ENCODE measurements at regions not wholly inside any gene's neighbourhood (a gene's known extent, or its start where the extent isn't known, plus 50 kb on each side); places are given as distances from the start of the nearest gene placed in this dataset.

GRCh38 chr21:23801292-23801691 is 1806.0 kb downstream of the MRPL39 start:
- no peak overlapping the region for H3K18ac ChIP-seq (ENCODE audit: low read depth in 1 of 2, low read length in 2 of 2)
- no peaks in the 10 kb centered on the region for H3K4me1 ChIP-seq (ENCODE audit: control insufficient read depth, insufficient read depth, low read depth, low read length)
- H3K4me2 ChIP-seq (ENCODE audit: low read length, poor library complexity, severe bottlenecking), result no peak overlapping the region
- 51% methylated on average over 4 of the region's 6 CpGs for WGBS
- H2BK12ac ChIP-seq (ENCODE audit: low read length in 2 of 2), result no peak overlapping the region
- H3K9me3 ChIP-seq (ENCODE audit: control insufficient read depth, low read length), result no peaks in the 10 kb centered on the region
- H2BK120ac ChIP-seq (ENCODE audit: low read depth, low read length), result no peak overlapping the region
- no peak overlapping the region for H3K9ac ChIP-seq (ENCODE audit: low read length)
- no peak overlapping the region for H3K4ac ChIP-seq (ENCODE audit: low read depth in 1 of 2, low read length in 2 of 2)
- no peak overlapping the region for H3K27ac ChIP-seq (ENCODE audit: low read length, poor library complexity, severe bottlenecking)
- no peak overlapping the region for H2BK15ac ChIP-seq (ENCODE audit: low read depth, poor library complexity, severe bottlenecking)
- no peak overlapping the region for H4K91ac ChIP-seq (ENCODE audit: low read length)
- no peak overlapping the region for H3K4me3 ChIP-seq (ENCODE audit: insufficient read depth in 1 of 2, low read depth in 1 of 2, low read length in 2 of 2)
- H3K23ac ChIP-seq (ENCODE audit: low read length in 2 of 2), result no peak overlapping the region
- no peak for DNase-seq
- no peak overlapping the region for H3K14ac ChIP-seq (ENCODE audit: low read length in 2 of 2)
- no peak overlapping the region for H2AFZ ChIP-seq (ENCODE audit: low read depth, low read length)
- no peaks in the 10 kb centered on the region for H3K79me1 ChIP-seq (replicated peaks; ENCODE audit: low read length, poor library complexity, severe bottlenecking)
- no peak overlapping the region for H2AK5ac ChIP-seq (ENCODE audit: low read length, severe bottlenecking)
- H3K36me3 ChIP-seq (ENCODE audit: control insufficient read depth in 1 of 2, insufficient read depth in 2 of 2, low read depth in 1 of 2, low read length in 2 of 2), result no peaks in the 10 kb centered on the region
- H3K27me3 ChIP-seq (ENCODE audit: control insufficient read depth in 1 of 2, insufficient read depth in 1 of 2, low read length in 2 of 2), result no peaks in the 10 kb centered on the region
- H4K8ac ChIP-seq (ENCODE audit: low read length), result no peak overlapping the region
- H2BK5ac ChIP-seq (ENCODE audit: low read depth, low read length, poor library complexity, severe bottlenecking), result no peak overlapping the region

DNA sequence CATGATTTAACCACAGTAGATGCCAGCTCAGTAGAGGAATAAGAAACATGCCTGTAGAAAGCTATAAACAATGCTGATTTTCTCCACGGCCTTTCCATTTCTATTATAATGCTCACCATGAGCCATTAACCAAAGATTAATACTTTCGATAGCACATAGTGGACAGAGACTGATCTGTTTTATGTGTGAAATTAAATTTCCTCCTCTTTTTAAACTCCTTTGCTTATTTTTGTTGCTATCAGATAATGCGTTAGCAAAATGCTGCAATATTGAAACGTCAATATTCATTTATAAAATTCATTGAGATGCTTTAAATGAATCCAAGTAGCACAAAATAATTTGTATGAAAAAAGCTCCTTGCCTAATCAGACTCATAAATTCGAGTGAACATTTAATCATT is 1807.9 kb downstream of the MRPL39 start:
- Histone ChIP-seq H3K4me2 (ENCODE audit: low read length, poor library complexity, severe bottlenecking) (no peak overlapping the region), H3K14ac (ENCODE audit: low read length in 2 of 2) (no peak overlapping the region), H3K9me3 (ENCODE audit: control insufficient read depth, low read length) (no peaks in the 10 kb centered on the region), H3K23ac (ENCODE audit: low read length in 2 of 2) (no peak overlapping the region), H2AFZ (ENCODE audit: low read depth, low read length) (no peak overlapping the region), H2BK12ac (ENCODE audit: low read length in 2 of 2) (no peak overlapping the region), H3K79me1 (replicated peaks; ENCODE audit: low read length, poor library complexity, severe bottlenecking) (no peaks in the 10 kb centered on the region), H3K18ac (ENCODE audit: low read depth in 1 of 2, low read length in 2 of 2) (no peak overlapping the region), H3K36me3 (ENCODE audit: control insufficient read depth in 1 of 2, insufficient read depth in 2 of 2, low read depth in 1 of 2, low read length in 2 of 2) (no peaks in the 10 kb centered on the region), H3K4ac (ENCODE audit: low read depth in 1 of 2, low read length in 2 of 2) (no peak overlapping the region), H3K27ac (ENCODE audit: low read length, poor library complexity, severe bottlenecking) (no peak overlapping the region), H4K91ac (ENCODE audit: low read length) (no peak overlapping the region), H4K8ac (ENCODE audit: low read length) (no peak overlapping the region), H3K9ac (ENCODE audit: low read length) (no peak overlapping the region), H2BK120ac (ENCODE audit: low read depth, low read length) (no peak overlapping the region), H3K27me3 (ENCODE audit: control insufficient read depth in 1 of 2, insufficient read depth in 1 of 2, low read length in 2 of 2) (no peaks in the 10 kb centered on the region), H3K4me1 (ENCODE audit: control insufficient read depth, insufficient read depth, low read depth, low read length) (no peaks in the 10 kb centered on the region), H2BK5ac (ENCODE audit: low read depth, low read length, poor library complexity, severe bottlenecking) (no peak overlapping the region), H3K4me3 (ENCODE audit: insufficient read depth in 1 of 2, low read depth in 1 of 2, low read length in 2 of 2) (no peak overlapping the region), H2AK5ac (ENCODE audit: low read length, severe bottlenecking) (no peak overlapping the region), H2BK15ac (ENCODE audit: low read depth, poor library complexity, severe bottlenecking) (no peak overlapping the region)
- no peak for DNase-seq
- WGBS, result 0% methylated on average over 1 of the region's 5 CpGs

- no peak overlapping the region for H3K4me2 ChIP-seq (ENCODE audit: low read length, poor library complexity, severe bottlenecking)
- H2BK12ac ChIP-seq (ENCODE audit: low read length in 2 of 2), result no peak overlapping the region
- H2BK15ac ChIP-seq (ENCODE audit: low read depth, poor library complexity, severe bottlenecking), result no peak overlapping the region
- no peaks in the 10 kb centered on the region for H3K4me1 ChIP-seq (ENCODE audit: control insufficient read depth, insufficient read depth, low read depth, low read length)
- no peak overlapping the region for H3K27ac ChIP-seq (ENCODE audit: low read length, poor library complexity, severe bottlenecking)
- DNase-seq, result no peak
- H3K23ac ChIP-seq (ENCODE audit: low read length in 2 of 2), result no peak overlapping the region
- no peaks in the 10 kb centered on the region for H3K9me3 ChIP-seq (ENCODE audit: control insufficient read depth, low read length)
- H4K91ac ChIP-seq (ENCODE audit: low read length), result no peak overlapping the region
- no peak overlapping the region for H2BK5ac ChIP-seq (ENCODE audit: low read depth, low read length, poor library complexity, severe bottlenecking)
- no peak overlapping the region for H3K4me3 ChIP-seq (ENCODE audit: insufficient read depth in 1 of 2, low read depth in 1 of 2, low read length in 2 of 2)
- no peak overlapping the region for H3K4ac ChIP-seq (ENCODE audit: low read depth in 1 of 2, low read length in 2 of 2)
- H3K14ac ChIP-seq (ENCODE audit: low read length in 2 of 2), result no peak overlapping the region
- no peak overlapping the region for H4K8ac ChIP-seq (ENCODE audit: low read length)
- no peak overlapping the region for H2AK5ac ChIP-seq (ENCODE audit: low read length, severe bottlenecking)
- H2BK120ac ChIP-seq (ENCODE audit: low read depth, low read length), result no peak overlapping the region
- H3K27me3 ChIP-seq (ENCODE audit: control insufficient read depth in 1 of 2, insufficient read depth in 1 of 2, low read length in 2 of 2), result no peaks in the 10 kb centered on the region
- H3K18ac ChIP-seq (ENCODE audit: low read depth in 1 of 2, low read length in 2 of 2), result no peak overlapping the region
- WGBS, result no CpG with 5 or more reads among the region's 1 CpG
- H3K79me1 ChIP-seq (replicated peaks; ENCODE audit: low read length, poor library complexity, severe bottlenecking), result no peaks in the 10 kb centered on the region
- no peak overlapping the region for H3K9ac ChIP-seq (ENCODE audit: low read length)
- no peaks in the 10 kb centered on the region for H3K36me3 ChIP-seq (ENCODE audit: control insufficient read depth in 1 of 2, insufficient read depth in 2 of 2, low read depth in 1 of 2, low read length in 2 of 2)
- no peak overlapping the region for H2AFZ ChIP-seq (ENCODE audit: low read depth, low read length)
Observed at GRCh38 chr21:23792300-23792699, 1815.0 kb downstream of the MRPL39 start.

DNA sequence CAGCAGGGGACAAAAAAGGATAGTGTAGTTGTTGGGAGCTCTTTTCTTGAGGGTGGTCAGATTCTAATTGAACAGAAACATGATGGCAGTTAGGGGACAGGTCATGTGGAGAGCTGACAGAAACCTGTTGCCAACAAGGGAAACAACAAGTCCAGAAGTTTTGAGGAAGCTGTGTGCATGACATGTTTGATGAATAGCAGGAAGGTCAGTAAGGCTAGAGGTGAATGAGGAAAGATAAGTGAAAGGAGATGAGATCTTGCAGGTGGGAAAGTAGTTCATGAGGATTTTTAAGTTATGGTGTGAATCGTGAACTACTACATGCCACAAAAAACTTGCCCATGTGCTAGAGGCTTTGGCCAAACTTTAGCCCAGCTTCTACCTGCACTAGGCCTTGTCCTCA is 1817.4 kb downstream of the MRPL39 start:
- no peak overlapping the region for H3K23ac ChIP-seq (ENCODE audit: low read length in 2 of 2)

More for the DNA sequence above, 1817.4 kb downstream of the MRPL39 start:
- no peak for DNase-seq
- H4K91ac ChIP-seq (ENCODE audit: low read length), result no peak overlapping the region
- no peak overlapping the region for H2BK15ac ChIP-seq (ENCODE audit: low read depth, poor library complexity, severe bottlenecking)
- H3K9me3 ChIP-seq (ENCODE audit: control insufficient read depth, low read length), result no peaks in the 10 kb centered on the region
- H3K14ac ChIP-seq (ENCODE audit: low read length in 2 of 2), result no peak overlapping the region
- H2AFZ ChIP-seq (ENCODE audit: low read depth, low read length), result no peak overlapping the region
- H3K4me3 ChIP-seq (ENCODE audit: insufficient read depth in 1 of 2, low read depth in 1 of 2, low read length in 2 of 2), result no peak overlapping the region
- H3K27ac ChIP-seq (ENCODE audit: low read length, poor library complexity, severe bottlenecking), result no peak overlapping the region
- H3K4me1 ChIP-seq (ENCODE audit: control insufficient read depth, insufficient read depth, low read depth, low read length), result no peaks in the 10 kb centered on the region
- no peaks in the 10 kb centered on the region for H3K27me3 ChIP-seq (ENCODE audit: control insufficient read depth in 1 of 2, insufficient read depth in 1 of 2, low read length in 2 of 2)
- no peaks in the 10 kb centered on the region for H3K36me3 ChIP-seq (ENCODE audit: control insufficient read depth in 1 of 2, insufficient read depth in 2 of 2, low read depth in 1 of 2, low read length in 2 of 2)
- H3K9ac ChIP-seq (ENCODE audit: low read length), result no peak overlapping the region
- H3K18ac ChIP-seq (ENCODE audit: low read depth in 1 of 2, low read length in 2 of 2), result no peak overlapping the region
- H2BK5ac ChIP-seq (ENCODE audit: low read depth, low read length, poor library complexity, severe bottlenecking), result no peak overlapping the region
- no peaks in the 10 kb centered on the region for H3K79me1 ChIP-seq (replicated peaks; ENCODE audit: low read length, poor library complexity, severe bottlenecking)
- H3K4me2 ChIP-seq (ENCODE audit: low read length, poor library complexity, severe bottlenecking), result no peak overlapping the region
- 80% methylated on average over 1 of the region's 1 CpG for WGBS
- no peak overlapping the region for H2AK5ac ChIP-seq (ENCODE audit: low read length, severe bottlenecking)
- H3K4ac ChIP-seq (ENCODE audit: low read depth in 1 of 2, low read length in 2 of 2), result no peak overlapping the region
- H4K8ac ChIP-seq (ENCODE audit: low read length), result no peak overlapping the region
- no peak overlapping the region for H2BK12ac ChIP-seq (ENCODE audit: low read length in 2 of 2)
- no peak overlapping the region for H2BK120ac ChIP-seq (ENCODE audit: low read depth, low read length)

Measured in mesenchymal stem cell (in vitro differentiated cells and primary cell).